Stimulated activated naive CD8-positive, alpha-beta T cell treated with anti-CD3 and anti-CD28 coated beads, Interleukin-15, amount 100 ng/mL, for 72 hours (primary cell): ENCODE measurements at regions not wholly inside any gene's neighbourhood (a gene's known extent, or its start where the extent isn't known, plus 50 kb on each side); places are given as distances from the start of the nearest gene placed in this dataset.
"Not testable (repeated sequence)": the region's sequence is repeated elsewhere in the genome, so short reads cannot be mapped to it uniquely, and the experiment has no call there.

Experiments
- ATAC-seq: fragments of 150-1000 bp; cut with Tn5 transposase; 2 replicates; pipeline ENCODE4 v1.10.0; 2021; ENCODE audit warnings: mild to moderate bottlenecking, moderate library complexity
- DNase-seq, 2 donors: peaks; one replicate each; pipeline ENCODE4 v3.0.0; 2021 to 2022
- H3K27ac Mint-ChIP-seq, 2 donors: one replicate each; pipeline ENCODE4 v1.8.0; 2022; ENCODE audit warnings: mild to moderate bottlenecking in 2 of 2, mixed read lengths in 2 of 2, moderate library complexity in 2 of 2
- H3K27me3 Mint-ChIP-seq: one replicate; pipeline ENCODE4 v1.8.0; 2022; ENCODE audit warnings: mixed read lengths
- H3K4me1 Mint-ChIP-seq: one replicate; pipeline ENCODE4 v1.8.0; 2022; ENCODE audit warnings: mild to moderate bottlenecking, mixed read lengths
- H3K4me3 Mint-ChIP-seq, 2 donors: one replicate each; pipeline ENCODE4 v1.8.0; 2022; ENCODE audit warnings: mild to moderate bottlenecking in 2 of 2, mixed read lengths in 2 of 2, moderate library complexity in 1 of 2
- H3K9me3 Mint-ChIP-seq, 2 donors: one replicate each; pipeline ENCODE4 v1.8.0; 2022; ENCODE audit warnings: mixed read lengths in 2 of 2

DNA sequence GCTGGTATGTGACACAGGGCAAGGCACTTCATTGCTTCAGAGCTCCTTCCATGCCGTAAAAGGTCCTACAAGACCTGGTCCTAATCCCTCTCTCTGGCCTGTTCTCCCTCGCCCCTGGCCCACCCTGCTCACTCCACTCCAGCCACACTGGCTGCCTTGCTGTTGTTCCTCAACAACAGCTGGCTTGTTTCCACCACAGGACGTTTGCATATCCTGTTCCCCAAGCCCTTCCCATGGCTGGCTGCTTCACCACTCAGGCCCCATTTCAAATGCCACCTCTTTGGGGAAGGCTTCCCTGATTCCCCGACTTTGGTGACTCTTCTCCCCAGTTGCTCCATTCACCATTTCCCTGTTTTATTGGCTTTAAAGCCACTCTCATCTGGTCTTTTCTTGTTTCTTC, 129.1 kb upstream of the ALDH3B2 start:
- Mint-ChIP-seq H3K4me3 (peak overlapping the region in 1 of 2 donors; percentile 0), H3K4me1 (peaks cover 39% of the 10 kb centered on the region)
- DNase-seq, H3K27me3 Mint-ChIP-seq, H3K27ac Mint-ChIP-seq, H3K9me3 Mint-ChIP-seq, ATAC-seq: not testable (repeated sequence)

DNA sequence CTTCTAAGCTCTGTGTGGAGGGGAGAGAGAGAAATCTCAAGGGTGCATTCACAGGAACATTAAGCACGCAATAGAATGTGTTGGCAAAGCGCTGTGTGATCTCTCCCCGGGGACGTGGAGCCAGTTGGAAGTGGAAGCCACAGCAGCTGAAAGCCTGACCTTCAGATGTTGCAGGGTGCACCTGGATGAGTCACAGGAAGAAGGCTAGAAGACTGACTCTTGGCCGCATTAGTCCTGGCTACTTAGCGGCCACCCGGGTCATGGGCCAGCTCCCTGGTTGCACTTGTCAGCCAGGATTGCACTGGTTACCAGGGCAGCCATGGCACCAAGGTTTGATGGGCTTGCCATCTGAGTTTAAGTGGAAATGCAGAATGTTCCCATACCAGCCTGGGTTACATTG, 128.6 kb upstream of the ALDH3B2 start:
- not testable (repeated sequence) for H3K27me3 Mint-ChIP-seq, H3K4me3 Mint-ChIP-seq, ATAC-seq, DNase-seq, H3K27ac Mint-ChIP-seq, H3K9me3 Mint-ChIP-seq
- peaks cover 39% of the 10 kb centered on the region for H3K4me1 Mint-ChIP-seq

DNA sequence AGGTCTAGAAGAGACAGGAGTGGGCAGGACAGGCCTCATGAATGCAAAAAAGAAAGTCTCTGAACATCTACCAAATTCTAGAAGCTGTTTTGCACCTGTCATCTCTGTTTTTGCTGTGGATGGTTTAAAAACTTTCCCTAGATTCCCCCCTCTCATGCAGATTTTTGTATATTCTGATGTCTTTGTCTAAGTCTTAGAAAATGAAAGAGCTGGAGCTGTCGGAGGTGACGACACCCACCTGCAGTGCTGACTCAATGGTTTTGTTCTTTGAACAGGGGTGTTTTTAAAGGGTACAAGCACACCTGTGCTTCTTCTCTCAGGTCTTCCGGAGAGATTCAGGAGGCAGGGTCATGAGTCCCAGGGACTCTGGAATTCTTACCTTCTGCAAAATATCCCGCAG, 128.2 kb upstream of the ALDH3B2 start:
- not testable (repeated sequence) for ATAC-seq, H3K4me3 Mint-ChIP-seq, DNase-seq, H3K9me3 Mint-ChIP-seq, H3K27ac Mint-ChIP-seq, H3K27me3 Mint-ChIP-seq
- peaks cover 39% of the 10 kb centered on the region for H3K4me1 Mint-ChIP-seq

- H3K27ac Mint-ChIP-seq, DNase-seq, ATAC-seq, H3K9me3 Mint-ChIP-seq, H3K27me3 Mint-ChIP-seq, H3K4me3 Mint-ChIP-seq: not testable (repeated sequence)
- peaks cover 33% of the 10 kb centered on the region for H3K4me1 Mint-ChIP-seq
These were observed 127.0 kb upstream of the ALDH3B2 start for GRCh38 chr11:67801397-67801796.

- not testable (repeated sequence) for H3K27ac Mint-ChIP-seq, H3K4me3 Mint-ChIP-seq, DNase-seq, H3K9me3 Mint-ChIP-seq, ATAC-seq, H3K27me3 Mint-ChIP-seq
- H3K4me1 Mint-ChIP-seq, result peaks cover 31% of the 10 kb centered on the region
These were observed 126.2 kb upstream of the ALDH3B2 start for GRCh38 chr11:67800591-67800990.

DNA sequence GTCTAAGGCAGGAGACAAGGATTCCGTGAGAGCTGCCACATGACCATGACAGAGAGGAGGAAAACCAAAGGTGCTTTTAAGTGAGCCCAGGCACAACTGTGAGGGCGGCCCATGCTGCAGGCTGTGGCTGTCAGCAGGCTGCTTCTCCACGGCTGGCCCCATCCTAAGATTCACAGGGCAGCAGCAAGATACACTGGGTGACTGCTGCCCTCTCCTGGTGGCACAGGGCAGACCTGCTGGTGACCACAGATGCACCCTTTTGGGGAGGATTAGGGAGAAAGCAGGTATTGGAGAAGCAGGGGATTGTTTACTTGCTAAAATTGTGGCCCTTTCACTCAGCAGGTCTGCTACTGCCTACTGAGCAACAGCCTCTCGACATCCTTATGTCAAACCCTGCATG, 125.4 kb upstream of the ALDH3B2 start:
- peak; percentile 10 to 33 for DNase-seq
- not testable (repeated sequence) for H3K9me3 Mint-ChIP-seq, H3K27me3 Mint-ChIP-seq, H3K4me3 Mint-ChIP-seq, ATAC-seq, H3K27ac Mint-ChIP-seq
- peaks cover 31% of the 10 kb centered on the region for H3K4me1 Mint-ChIP-seq

GRCh38 chr11:67797726-67798521, 123.5 kb upstream of the ALDH3B2 start:
- not testable (repeated sequence) for ATAC-seq, DNase-seq, H3K4me3 Mint-ChIP-seq, H3K27me3 Mint-ChIP-seq, H3K9me3 Mint-ChIP-seq
- Mint-ChIP-seq H3K27ac (peak overlapping the region in 1 of 2 donors; percentile 1), H3K4me1 (peaks cover 12% of the 10 kb centered on the region)

DNA sequence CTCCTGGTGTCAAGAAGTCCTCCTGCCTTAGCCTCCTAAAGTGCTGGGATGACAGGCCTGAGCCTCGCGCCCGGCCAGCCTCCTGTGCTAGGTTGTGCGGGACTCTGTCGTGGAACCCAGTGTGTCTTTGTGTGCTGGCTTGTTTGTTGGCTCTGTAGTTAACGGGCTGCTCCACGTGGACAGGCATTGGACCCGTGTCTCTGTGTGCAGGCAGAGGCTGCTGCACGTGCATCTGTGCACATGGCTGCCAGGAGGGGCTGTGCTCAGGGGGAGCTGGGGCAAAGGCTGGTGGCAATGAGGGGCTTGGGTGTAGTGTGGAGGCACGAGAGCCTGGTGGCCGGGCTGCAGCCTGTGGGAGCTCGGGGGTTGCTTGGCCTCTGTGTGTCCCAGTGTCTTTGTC, 121.3 kb upstream of the ALDH3B2 start:
- no peak for ATAC-seq
- no peaks in the 10 kb centered on the region for H3K9me3 Mint-ChIP-seq
- no peak overlapping the region for H3K4me3 Mint-ChIP-seq
- H3K4me1 Mint-ChIP-seq, result peaks cover 17% of the 10 kb centered on the region
- no peak for DNase-seq
- peaks cover 6% of the 10 kb centered on the region for H3K27me3 Mint-ChIP-seq
- no peak overlapping the region for H3K27ac Mint-ChIP-seq

- ATAC-seq, H3K4me3 Mint-ChIP-seq, H3K27me3 Mint-ChIP-seq, H3K27ac Mint-ChIP-seq, DNase-seq, H3K9me3 Mint-ChIP-seq: not testable (repeated sequence)
- peaks cover 13% of the 10 kb centered on the region for H3K4me1 Mint-ChIP-seq
These were observed 119.3 kb upstream of the ALDH3B2 start for GRCh38 chr11:67793750-67794149.

GRCh38 chr11:67792273-67792990, 118.0 kb upstream of the ALDH3B2 start:
- not testable (repeated sequence) for H3K27me3 Mint-ChIP-seq, H3K27ac Mint-ChIP-seq, H3K9me3 Mint-ChIP-seq, ATAC-seq, H3K4me3 Mint-ChIP-seq
- peak; percentile 57 to 58 for DNase-seq
- peaks cover 13% of the 10 kb centered on the region for H3K4me1 Mint-ChIP-seq

GRCh38 chr11:67791598-67792170, 117.3 kb upstream of the ALDH3B2 start:
- peak overlapping the region; percentile 47 to 82 for H3K27ac Mint-ChIP-seq
- H3K27me3 Mint-ChIP-seq, ATAC-seq, H3K9me3 Mint-ChIP-seq: not testable (repeated sequence)
- H3K4me3 Mint-ChIP-seq, result peak overlapping the region; percentile 10 to 54
- peaks cover 13% of the 10 kb centered on the region for H3K4me1 Mint-ChIP-seq
- peak in 1 of 2 donors; percentile 14 for DNase-seq

DNA sequence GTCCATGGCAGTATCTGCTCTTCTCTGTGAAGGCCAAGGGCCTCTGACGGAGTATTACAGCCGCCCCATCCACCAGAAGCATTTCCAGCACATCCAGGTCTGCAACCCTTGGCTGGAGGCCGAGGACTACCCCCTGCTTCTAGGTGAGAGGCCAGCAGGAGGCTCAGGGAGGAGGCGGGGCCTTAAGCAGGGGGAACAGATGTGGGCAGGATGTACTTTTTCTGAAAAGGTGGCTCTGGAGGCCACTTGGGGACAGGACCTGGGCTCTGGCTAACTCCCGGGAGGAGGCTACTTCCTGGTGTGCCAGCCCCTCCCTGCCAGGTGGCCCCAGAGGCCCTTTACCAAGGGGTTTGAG, 113.9 kb upstream of the ALDH3B2 start:
- peaks cover 13% of the 10 kb centered on the region for H3K4me1 Mint-ChIP-seq
- H3K9me3 Mint-ChIP-seq, H3K27me3 Mint-ChIP-seq, DNase-seq, H3K27ac Mint-ChIP-seq, ATAC-seq, H3K4me3 Mint-ChIP-seq: not testable (repeated sequence)

DNA sequence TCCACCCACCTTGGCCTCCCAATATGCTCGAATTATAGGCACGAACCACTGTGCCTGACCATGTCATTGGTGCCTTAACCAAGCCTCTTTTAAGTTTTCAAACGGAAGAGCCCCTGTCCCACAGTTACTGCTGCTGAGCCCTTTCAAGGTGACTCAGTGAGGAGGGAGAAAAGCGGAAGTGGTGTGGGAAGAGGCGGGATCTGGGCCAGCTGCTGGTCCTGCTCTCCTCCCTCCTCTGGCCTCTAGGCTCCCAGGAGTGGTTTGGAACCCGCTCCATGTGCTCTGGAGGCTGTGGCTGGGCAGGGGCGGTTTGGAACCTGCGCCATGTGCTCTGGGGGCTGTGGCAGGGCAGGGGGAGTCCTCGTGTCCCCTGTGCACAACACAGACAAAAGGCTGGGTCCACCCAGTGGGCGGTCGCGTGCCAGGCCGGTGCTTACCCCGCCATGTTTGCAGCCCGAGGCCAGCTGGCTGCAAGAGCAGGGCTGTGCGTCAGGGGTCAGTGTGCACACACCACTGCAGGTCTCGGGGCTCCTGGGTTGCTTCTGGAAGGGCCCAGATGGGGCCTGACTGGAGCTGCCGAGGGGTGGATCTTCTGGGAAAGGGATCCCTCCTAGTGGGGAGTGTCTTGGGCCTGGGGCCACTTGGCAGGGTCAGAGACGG, 113.4 kb upstream of the ALDH3B2 start:
- DNase-seq, H3K27me3 Mint-ChIP-seq, H3K9me3 Mint-ChIP-seq, H3K27ac Mint-ChIP-seq, H3K4me3 Mint-ChIP-seq, ATAC-seq: not testable (repeated sequence)
- H3K4me1 Mint-ChIP-seq, result peaks cover 13% of the 10 kb centered on the region

DNA sequence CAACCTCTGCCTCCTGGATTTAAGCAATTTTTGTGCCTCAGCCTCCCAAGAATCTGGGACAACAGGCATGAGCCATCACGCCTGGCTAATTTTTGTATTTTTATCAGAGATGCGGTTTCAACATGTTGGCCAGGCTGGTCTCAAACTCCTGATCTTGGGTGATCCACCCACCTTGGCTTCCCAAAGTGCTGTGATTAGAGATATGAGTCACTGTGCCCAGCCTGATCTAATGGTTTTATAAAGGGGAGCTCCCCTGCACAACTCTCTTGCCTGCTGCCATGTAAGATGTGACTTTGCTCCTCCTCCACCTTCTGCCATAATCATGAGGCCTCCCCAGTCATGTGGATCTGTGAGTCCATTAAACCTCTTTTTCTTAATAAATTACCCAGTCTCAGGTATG, 107.5 kb upstream of the ALDH3B2 start:
- not testable (repeated sequence) for ATAC-seq, DNase-seq, H3K4me3 Mint-ChIP-seq, H3K9me3 Mint-ChIP-seq, H3K27ac Mint-ChIP-seq, H3K4me1 Mint-ChIP-seq
- H3K27me3 Mint-ChIP-seq, result peaks cover 20% of the 10 kb centered on the region

DNA sequence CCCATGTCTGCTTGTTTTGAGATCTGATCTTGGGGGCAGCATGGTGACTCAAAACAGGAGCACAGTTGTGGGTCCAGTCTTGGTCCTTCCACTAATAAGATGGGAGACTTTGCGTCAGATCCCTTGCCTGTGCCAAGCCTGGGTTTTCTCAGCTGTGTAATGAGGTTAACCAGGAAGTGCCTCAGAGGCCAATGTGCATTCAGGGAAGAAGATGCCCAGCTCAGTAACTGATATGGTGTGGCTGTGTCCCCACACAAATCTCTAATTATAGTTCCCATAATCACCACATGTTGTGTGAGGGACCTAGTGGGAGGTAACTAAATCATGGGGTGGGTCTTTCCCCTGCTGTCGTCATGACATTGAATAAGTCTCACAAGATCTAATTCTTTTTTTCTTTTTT, 107.1 kb upstream of the ALDH3B2 start:
- not testable (repeated sequence) for H3K9me3 Mint-ChIP-seq, H3K4me1 Mint-ChIP-seq, H3K27ac Mint-ChIP-seq, DNase-seq, H3K4me3 Mint-ChIP-seq, ATAC-seq
- peaks cover 20% of the 10 kb centered on the region for H3K27me3 Mint-ChIP-seq
